Sigmoid colon (tissue), 4 donors: ENCODE measurements at regions not wholly inside any gene's neighbourhood (a gene's known extent, or its start where the extent isn't known, plus 50 kb on each side); places are given as distances from the start of the nearest gene placed in this dataset.

Experiments
- CTCF ChIP-seq, 4 experiments: fragments of 450-650 bp in 3 of 4; fragments of 200-600 bp in 1 of 4; IDR thresholded peaks; one replicate each; pipeline ENCODE4 v1.5.1; 2016 to 2019; ENCODE audit warnings: antibody characterized with exemption in 4 of 4, mild to moderate bottlenecking in 3 of 4, moderate library complexity in 2 of 4
- EP300 ChIP-seq, 4 donors: sonication (generic); formaldehyde crosslinking; IDR thresholded peaks; one replicate each; pipeline ENCODE4 v1.6.1; 2017; ENCODE audit warnings: antibody characterized with exemption in 4 of 4
- POLR2A ChIP-seq, 2 donors: fragments of 450-650 bp; IDR thresholded peaks; one replicate each; pipeline ENCODE4 v1.6.1; 2016; ENCODE audit warnings: antibody characterized with exemption in 2 of 2, mild to moderate bottlenecking in 2 of 2, moderate library complexity in 2 of 2
- POLR2AphosphoS5 ChIP-seq, 4 donors: sonication (generic); formaldehyde crosslinking; IDR thresholded peaks; one replicate each; pipeline ENCODE4 v1.6.1; 2017; ENCODE audit warnings: antibody characterized with exemption in 4 of 4

GRCh38 chr2:34241905-34242762 is 643.0 kb upstream of the FAM98A start:
- TF ChIP-seq CTCF (IDR thresholded peaks at IDR 0.05) (no peak), POLR2A (IDR thresholded peaks at IDR 0.05) (no peak), POLR2AphosphoS5 (IDR thresholded peaks at IDR 0.05) (no peak), EP300 (IDR thresholded peaks at IDR 0.05) (no peak)
